Heart left ventricle (tissue), 13 donors: ENCODE measurements at regions not wholly inside any gene's neighbourhood (a gene's known extent, or its start where the extent isn't known, plus 50 kb on each side); places are given as distances from the start of the nearest gene placed in this dataset.

Source experiments
- POLR2A ChIP-seq, 2 donors: fragments of 450-650 bp; IDR thresholded peaks; one replicate each; pipeline ENCODE4 v1.6.1; 2017; ENCODE audit warnings: antibody characterized with exemption in 2 of 2, mild to moderate bottlenecking in 2 of 2, moderate library complexity in 2 of 2
- TF ChIP-seq, protein P1 (sequence below), 12 donors: fragments of 200-600 bp; sonication (generic) in 4 of 12; IDR thresholded peaks; one replicate each; pipeline versions ENCODE4 v1.5.0 to v1.8.0; 2018 to 2022; ENCODE audit warnings: antibody characterized with exemption in 12 of 12, mild to moderate bottlenecking in 5 of 12
- donor health status: ischemic (EF 13 %, LVEDD 7.1; RV severe dilation, severe dysfunction).
- donor health status: DM: no; HTN: yes; CAD: no.
- donor health status: DM: no; HTN: no; CAD: no.
- donor health status: ischemic (EF 25% LVEDD 6.9; RV normal size, moderate dysfunction).
- donor health status: ischemic (EF 25% LVEDD 5.7; RV mildly dilated, moderate dysfunction).
- donor health status: ischemic (EF 35%, LVEDD 5.7; RV mildly dilated, moderate dysfunction).
- donor health status: nonischemic (EF 11% LVEDD 7.7; RV severe dilation, severe dysfunction).
- donor health status: DM: yes; HTN: yes; CAD: no.
- donor health status: PGD.
- donor health status: ischemic (EF 29% LVEDD 5.4; RV normal size, mild dysfunction).
- donor health status: nonischemic (EF 23%, LVEDD 6.1; RV moderate dilation, normal function).

DNA sequence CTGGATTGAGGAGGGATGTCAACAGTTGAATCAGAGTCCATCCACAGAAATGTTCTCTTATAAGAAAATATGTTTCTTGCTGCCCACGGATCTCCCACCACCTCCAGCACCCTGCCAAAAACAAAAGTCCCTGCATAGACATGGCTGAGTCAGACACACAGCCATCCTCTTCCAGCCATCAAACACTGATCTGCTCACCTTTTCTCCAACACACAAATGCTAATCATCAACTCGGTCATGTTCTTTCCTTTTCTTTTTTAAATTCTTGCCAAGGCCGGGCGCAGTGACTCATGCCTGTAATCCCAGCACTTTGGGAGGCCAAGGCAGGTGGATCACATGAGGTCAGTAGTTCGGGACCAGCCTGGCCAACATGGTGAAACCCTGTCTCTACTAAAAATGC is 110.7 kb upstream of the IL12A start:
- TF ChIP-seq, protein P1, sequence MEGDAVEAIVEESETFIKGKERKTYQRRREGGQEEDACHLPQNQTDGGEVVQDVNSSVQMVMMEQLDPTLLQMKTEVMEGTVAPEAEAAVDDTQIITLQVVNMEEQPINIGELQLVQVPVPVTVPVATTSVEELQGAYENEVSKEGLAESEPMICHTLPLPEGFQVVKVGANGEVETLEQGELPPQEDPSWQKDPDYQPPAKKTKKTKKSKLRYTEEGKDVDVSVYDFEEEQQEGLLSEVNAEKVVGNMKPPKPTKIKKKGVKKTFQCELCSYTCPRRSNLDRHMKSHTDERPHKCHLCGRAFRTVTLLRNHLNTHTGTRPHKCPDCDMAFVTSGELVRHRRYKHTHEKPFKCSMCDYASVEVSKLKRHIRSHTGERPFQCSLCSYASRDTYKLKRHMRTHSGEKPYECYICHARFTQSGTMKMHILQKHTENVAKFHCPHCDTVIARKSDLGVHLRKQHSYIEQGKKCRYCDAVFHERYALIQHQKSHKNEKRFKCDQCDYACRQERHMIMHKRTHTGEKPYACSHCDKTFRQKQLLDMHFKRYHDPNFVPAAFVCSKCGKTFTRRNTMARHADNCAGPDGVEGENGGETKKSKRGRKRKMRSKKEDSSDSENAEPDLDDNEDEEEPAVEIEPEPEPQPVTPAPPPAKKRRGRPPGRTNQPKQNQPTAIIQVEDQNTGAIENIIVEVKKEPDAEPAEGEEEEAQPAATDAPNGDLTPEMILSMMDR (IDR thresholded peaks at IDR 0.05) = no peak
- TF ChIP-seq POLR2A (IDR thresholded peaks at IDR 0.05) = no peak
